IMR-90 (cell line): ENCODE measurements at regions not wholly inside any gene's neighbourhood (a gene's known extent, or its start where the extent isn't known, plus 50 kb on each side); places are given as distances from the start of the nearest gene placed in this dataset.

Experiments used
- ATAC-seq: fragments of 200-7000 bp; cut with Tn5 transposase; 2 replicates; pipeline ENCODE4 v1.9.1; 2020; ENCODE audit warnings: low read depth, mild to moderate bottlenecking, moderate library complexity
- BruUV-seq: library from RNA; stranded (reverse); fragments of 400-500 nt; replicated peaks from 2 replicates; lab custom pipeline; 2021; lab: Mats Ljungman, UMichigan
- CTCF ChIA-PET: fragments of 300-600 bp; formaldehyde crosslinking; extraction: SDS; loops from one replicate; lab custom pipeline; 2021; ENCODE audit warnings: antibody characterized with exemption; lab: Yijun Ruan, JAX
- POLR2A ChIA-PET: fragments of 300-600 bp; sonication (Branson Sonifier 250); formaldehyde crosslinking; loops from one replicate; lab custom pipeline; 2022; ENCODE audit warnings: antibody characterized with exemption; ENCODE audit not compliant: unreplicated experiment; lab: Charles Lee
- DNase-seq: peaks from one replicate; pipeline ENCODE4 v3.0.0; 2013
- H2AFZ ChIP-seq: replicated peaks from 2 replicates; pipeline ENCODE3; 2013; ENCODE audit warnings: low read length, mild to moderate bottlenecking; ENCODE audit not compliant: poor library complexity
- H2AK5ac ChIP-seq: 2 replicates; pipeline ENCODE4 v1.6.1; 2013; ENCODE audit warnings: low read depth, low read length, inconsistent platforms
- H2AK9ac ChIP-seq: replicated peaks from 2 replicates; pipeline ENCODE3; 2013; ENCODE audit warnings: mild to moderate bottlenecking, low read depth, low read length, moderate library complexity; ENCODE audit not compliant: poor library complexity
- H2BK120ac ChIP-seq: 2 replicates; pipeline ENCODE4 v1.6.1; 2013; ENCODE audit warnings: low read depth, low read length, inconsistent platforms
- H2BK15ac ChIP-seq: 3 replicates; pipeline ENCODE4 v1.6.1; 2013; ENCODE audit warnings: low read depth, low read length, inconsistent platforms
- H2BK20ac ChIP-seq: 2 replicates; pipeline ENCODE4 v1.6.1; 2013; ENCODE audit warnings: low read depth, mild to moderate bottlenecking, inconsistent platforms, low read length, moderate library complexity
- H2BK5ac ChIP-seq: 2 replicates; pipeline ENCODE4 v1.6.1; 2013; ENCODE audit warnings: mild to moderate bottlenecking, low read depth, low read length, inconsistent platforms; ENCODE audit not compliant: poor library complexity, severe bottlenecking
- H3K14ac ChIP-seq: replicated peaks from 2 replicates; pipeline ENCODE4 v1.6.1; 2013; ENCODE audit warnings: low read depth, low read length, inconsistent platforms
- H3K18ac ChIP-seq: 2 replicates; pipeline ENCODE4 v1.6.1; 2013; ENCODE audit warnings: low read depth, low read length, control low read depth
- H3K23ac ChIP-seq: 2 replicates; pipeline ENCODE4 v1.6.1; 2013; ENCODE audit warnings: low read depth, low read length, inconsistent platforms
- H3K27ac ChIP-seq: 2 replicates; pipeline ENCODE4 v1.5.1; 2013; ENCODE audit warnings: mild to moderate bottlenecking, control low read depth, low read length; ENCODE audit not compliant: insufficient read depth
- H3K27me3 ChIP-seq: 2 replicates; pipeline ENCODE4 v1.6.1; 2013; ENCODE audit warnings: low read length; ENCODE audit not compliant: control insufficient read depth, insufficient read depth
- H3K36me3 ChIP-seq: 2 replicates; pipeline ENCODE4 v1.6.1; 2013; ENCODE audit warnings: low read length, mixed read lengths; ENCODE audit not compliant: control insufficient read depth, insufficient read depth
- H3K4ac ChIP-seq: 2 replicates; pipeline ENCODE4 v1.6.1; 2013; ENCODE audit warnings: low read depth, low read length, inconsistent platforms
- H3K4me1 ChIP-seq: 2 replicates; pipeline ENCODE4 v1.6.1; 2013; ENCODE audit warnings: low read length, mixed read lengths; ENCODE audit not compliant: control insufficient read depth, insufficient read depth
- H3K4me2 ChIP-seq: 2 replicates; pipeline ENCODE4 v1.6.1; 2013; ENCODE audit warnings: low read depth, mild to moderate bottlenecking, control low read depth, low read length, moderate library complexity
- H3K4me3 ChIP-seq: 2 replicates; pipeline ENCODE4 v1.5.1; 2013; ENCODE audit warnings: low read depth, mild to moderate bottlenecking, control low read depth, low read length, moderate library complexity; ENCODE audit not compliant: insufficient read depth
- H3K56ac ChIP-seq: 2 replicates; pipeline ENCODE4 v1.6.1; 2013; ENCODE audit warnings: low read length, inconsistent platforms; ENCODE audit not compliant: insufficient read depth; ENCODE audit errors: extremely low read depth
- H3K79me1 ChIP-seq, 2 experiments: 2 replicates each; pipeline ENCODE4 v1.6.1; 2013; ENCODE audit warnings: low read length in 2 of 2, inconsistent platforms in 1 of 2, low read depth in 1 of 2
- H3K9ac ChIP-seq: 2 replicates; pipeline ENCODE4 v1.6.1; 2013; ENCODE audit warnings: low read depth, low read length, control low read depth
- H3K9me1 ChIP-seq: 2 replicates; pipeline ENCODE4 v1.6.1; 2013; ENCODE audit warnings: low read length, inconsistent platforms; ENCODE audit not compliant: insufficient read depth
- H3K9me3 ChIP-seq: 2 replicates; pipeline ENCODE4 v1.6.1; 2013; ENCODE audit warnings: low read length; ENCODE audit not compliant: control insufficient read depth, insufficient read depth
- H4K20me1 ChIP-seq: 2 replicates; pipeline ENCODE4 v1.6.1; 2013; ENCODE audit warnings: low read length, inconsistent platforms; ENCODE audit not compliant: insufficient read depth
- H4K5ac ChIP-seq: 2 replicates; pipeline ENCODE4 v1.6.1; 2013; ENCODE audit warnings: mild to moderate bottlenecking, low read depth, low read length, control low read depth
- H4K8ac ChIP-seq, 2 experiments: 2 replicates each; pipeline ENCODE4 v1.6.1; 2013; ENCODE audit warnings: low read depth in 2 of 2, low read length in 2 of 2, control low read depth in 1 of 2, inconsistent platforms in 1 of 2
- H4K91ac ChIP-seq: 2 replicates; pipeline ENCODE4 v1.6.1; 2013; ENCODE audit warnings: low read depth, low read length, inconsistent platforms; ENCODE audit not compliant: insufficient read depth
- FOS ChIP-seq: fragments of 150-350 bp; IDR thresholded peaks from 2 replicates; pipeline ENCODE4 v1.6.1; 2016; ENCODE audit warnings: low read depth, low read length
- WGBS, 2 experiments: methylation state at CpG; one replicate each; pipeline versions ENCODE4 v1.1.5 to v1.1.7; 2013; ENCODE audit warnings: missing lambda C conversion rate in 2 of 2; ENCODE audit not compliant: insufficient read length in 1 of 2; ENCODE audit errors: extremely low coverage in 2 of 2; 5-methylcytosine and 5-hydroxymethylcytosine counted together
- dilution Hi-C: fragments of 300-500 bp; cut with HindIII; formaldehyde crosslinking; loops from one replicate; pipeline ENCODE4 v1.14.3; 2018; ENCODE audit warnings: low sequenced_read_pairs; ENCODE audit not compliant: unreplicated experiment
- in situ Hi-C: fragments of 300-500 bp; cut with MboI; formaldehyde crosslinking; loops from 3 replicates; pipeline ENCODE4 v1.14.3; 2019; ENCODE audit warnings: low sequenced_read_pairs, inconsistent platforms, mixed read lengths
- intact Hi-C: fragments of 100-400 bp; cut with micrococcal nuclease; formaldehyde crosslinking; loops from 2 replicates; pipeline ENCODE4 v1.10.0; 2022

GRCh38 chr2:17239550-17239949, 278.7 kb downstream of the RAD51AP2 start:
- dilution Hi-C loops = no loop called here
- intact Hi-C loops = no loop called here
- Histone ChIP-seq H3K27me3 (no peaks in the 10 kb centered on the region), H3K4me3 (no peak overlapping the region), H3K23ac (no peak overlapping the region), H3K14ac (no peak overlapping the region), H3K9me1 (no peaks in the 10 kb centered on the region), H3K36me3 (no peaks in the 10 kb centered on the region), H3K18ac (no peak overlapping the region), H2BK20ac (no peak overlapping the region), H3K4me2 (no peak overlapping the region), H3K4me1 (no peaks in the 10 kb centered on the region), H2AK9ac (no peak overlapping the region), H4K91ac (no peak overlapping the region), H3K27ac (no peak overlapping the region), H3K56ac (no peak overlapping the region), H4K8ac (no peak overlapping the region), H3K79me1 (no peaks in the 10 kb centered on the region), H2AK5ac (no peak overlapping the region), H2BK120ac (no peak overlapping the region), H4K20me1 (no peaks in the 10 kb centered on the region), H3K4ac (no peak overlapping the region), H2BK15ac (no peak overlapping the region), H2BK5ac (no peak overlapping the region), H3K9ac (no peak overlapping the region), H4K5ac (no peak overlapping the region), H3K9me3 (no peaks in the 10 kb centered on the region), H2AFZ (no peak overlapping the region)
- CTCF ChIA-PET = no interaction called here
- ATAC-seq (no peak), DNase-seq (no peak)
- WGBS, 2 experiments = no CpG with 5 or more reads among the region's 3 CpGs
- POLR2A ChIA-PET = no interaction called here
- in situ Hi-C loops = no loop called here
- TF ChIP-seq FOS = no peak
- no TSS peak for BruUV-seq
